EH (cell line): ENCODE measurements at regions not wholly inside any gene's neighbourhood (a gene's known extent, or its start where the extent isn't known, plus 50 kb on each side); places are given as distances from the start of the nearest gene placed in this dataset.
A peak's percentile ranks its signal among the peaks of the same experiment; 100 is the strongest.

Experiments
- DNase-seq: peaks from one replicate; pipeline ENCODE4 v3.0.0-alpha.2; 2015; ENCODE audit warnings: low read depth

DNA sequence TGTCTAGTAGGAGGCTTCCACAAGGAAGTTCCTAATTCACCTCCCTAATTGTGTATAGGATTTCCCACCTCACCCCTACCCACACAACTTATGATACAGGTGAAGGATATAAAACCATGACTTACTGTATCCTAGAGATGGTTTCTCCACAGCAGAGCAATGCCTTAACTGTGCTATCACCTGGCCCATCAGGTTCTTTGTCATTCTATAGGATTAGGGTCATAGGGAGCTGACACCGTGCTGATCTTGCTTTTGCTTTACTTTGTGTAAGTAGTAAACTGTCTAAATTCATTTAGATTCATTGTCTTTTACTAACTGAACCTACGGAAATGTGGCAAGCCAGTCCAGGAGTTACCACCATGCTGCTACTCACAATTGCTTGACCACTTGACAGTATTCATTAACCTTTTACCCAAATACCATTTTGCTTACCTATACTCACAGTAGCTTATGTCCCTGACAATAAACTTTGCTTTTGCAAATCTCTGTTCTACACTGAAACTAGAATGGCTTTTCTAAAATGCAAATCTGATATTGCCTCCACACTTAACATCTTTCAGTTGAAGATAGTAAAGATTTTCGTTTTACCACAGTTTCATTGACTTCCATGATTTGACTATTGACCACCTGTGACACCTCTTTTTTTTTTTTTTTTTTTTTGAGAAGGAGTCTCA, 147.6 kb downstream of the IFI44 start:
- DNase-seq = no peak

DNA sequence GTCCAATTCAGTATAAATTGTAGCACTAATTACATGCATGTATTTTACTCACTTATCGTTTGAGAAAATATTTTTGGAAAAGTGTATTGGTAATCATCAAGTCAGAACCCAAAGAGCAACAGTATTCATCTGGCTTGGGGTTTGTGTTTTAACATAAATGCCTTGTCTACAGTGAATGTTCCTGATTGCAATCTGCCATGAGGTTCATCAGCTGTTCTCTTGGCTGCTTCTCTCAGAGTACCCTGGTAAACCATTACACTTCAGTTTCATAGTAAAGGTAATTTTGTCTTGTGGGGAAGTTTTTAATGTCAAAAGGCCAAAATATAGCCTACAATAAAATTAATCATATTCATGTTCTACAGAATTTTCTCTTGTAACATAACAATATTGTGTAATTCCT, 150.3 kb downstream of the IFI44 start:
- no peak for DNase-seq

DNA sequence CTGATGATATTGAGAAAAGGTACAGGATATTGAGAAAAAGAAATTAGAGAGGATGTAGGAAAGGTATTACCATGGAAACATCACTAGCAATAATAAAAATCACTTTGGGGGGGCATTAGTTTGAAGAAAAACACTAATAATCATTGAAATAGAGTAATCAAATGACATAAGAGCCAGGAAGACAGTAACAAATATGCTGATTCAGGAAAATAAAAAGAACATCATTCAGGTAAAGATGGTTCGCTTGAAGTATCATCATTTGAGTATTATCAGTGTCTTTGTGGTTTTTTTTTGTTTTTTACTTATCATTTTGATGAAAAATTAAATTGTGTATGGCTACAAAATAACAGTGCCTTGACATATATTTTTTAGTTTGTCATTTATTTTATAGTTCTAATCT, 164.5 kb downstream of the IFI44 start:
- DNase-seq = no peak

DNA sequence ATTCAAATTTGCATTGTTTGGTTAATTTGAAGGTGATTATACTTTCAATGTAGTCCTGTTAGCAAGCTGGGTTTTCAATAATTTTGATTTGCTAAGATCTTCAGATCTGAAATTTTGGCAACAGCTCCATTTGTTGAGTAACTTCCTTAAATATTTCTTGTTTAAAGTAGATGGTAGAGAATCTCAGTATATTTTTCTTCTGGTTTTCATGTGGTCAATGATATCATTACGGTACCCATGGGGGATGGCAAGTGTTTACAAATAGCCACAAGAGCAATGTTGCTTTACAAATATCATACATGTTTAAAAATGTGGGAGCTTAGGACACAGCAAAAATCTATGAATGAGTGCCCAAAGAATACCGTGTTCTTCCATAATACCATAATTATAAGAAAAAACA, 175.9 kb downstream of the IFI44 start:
- DNase-seq = peak; percentile 16

DNA sequence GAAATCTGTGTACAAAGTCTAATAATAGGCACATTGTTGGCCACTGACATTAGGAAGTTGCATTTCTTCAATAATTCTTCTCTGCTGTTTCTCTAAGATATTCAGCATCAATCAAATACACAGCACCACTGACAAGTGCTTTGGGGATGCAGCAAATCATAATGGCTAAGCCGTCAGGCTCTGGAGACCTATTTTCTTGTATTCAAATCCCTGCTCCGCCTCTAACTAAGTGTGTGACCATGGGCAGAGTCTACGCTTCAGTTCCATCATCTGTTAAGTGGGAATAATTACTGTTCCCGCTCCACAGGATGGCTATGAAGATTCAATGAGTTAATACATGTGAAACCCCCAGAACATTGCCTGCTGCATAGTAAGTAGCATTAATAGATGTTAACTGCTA, 176.9 kb downstream of the ADGRL4 start:
- DNase-seq = no peak

DNA sequence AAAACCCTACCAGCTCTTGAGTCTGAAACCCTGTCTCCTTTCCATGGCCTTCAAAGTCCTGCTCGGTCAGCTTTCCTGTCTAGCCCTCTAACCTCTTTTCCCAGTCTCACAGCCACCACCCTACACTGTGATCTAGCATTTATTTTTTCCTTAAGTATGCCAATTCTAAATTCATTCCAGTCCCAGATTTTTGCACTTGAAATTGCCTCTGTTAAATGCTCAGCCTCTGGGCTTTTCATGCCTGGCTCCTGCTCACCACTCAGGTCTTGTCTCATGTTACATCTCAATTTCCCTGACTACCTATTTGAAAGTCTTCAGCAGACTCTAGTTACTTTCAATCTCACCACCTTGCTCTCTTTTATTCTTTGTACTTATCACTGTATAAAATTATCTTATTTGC, 176.2 kb downstream of the ADGRL4 start:
- DNase-seq = peak; percentile 3

DNA sequence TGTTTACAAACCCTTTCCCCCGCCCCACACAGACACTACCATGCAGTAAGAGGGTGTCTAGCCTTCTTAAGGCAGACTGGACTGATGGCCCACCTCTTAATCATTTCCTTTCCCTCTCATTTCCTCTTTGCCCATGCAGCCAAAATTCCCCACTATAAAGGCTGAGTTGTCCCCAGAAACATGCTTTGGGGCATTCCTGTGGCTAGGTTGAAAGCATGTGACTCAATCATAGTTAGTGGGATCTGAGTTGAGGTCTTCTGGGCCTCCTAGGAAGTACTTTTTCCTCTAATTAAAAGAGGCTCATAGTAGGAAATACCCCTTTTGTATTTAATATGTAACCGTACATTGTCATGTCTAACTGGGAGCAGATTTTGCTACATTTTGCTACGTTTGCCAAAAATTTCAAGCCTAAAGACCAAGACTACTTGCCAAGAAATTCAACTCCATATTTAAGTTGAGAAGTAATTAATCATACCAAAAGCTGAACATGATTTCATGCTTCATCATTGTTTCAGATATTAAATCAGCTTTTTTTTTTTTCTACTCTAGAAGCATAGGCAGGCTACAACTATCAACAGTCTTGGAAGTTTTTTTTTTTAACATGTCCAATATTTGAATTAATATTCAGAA, 174.7 kb downstream of the ADGRL4 start:
- DNase-seq = peak; percentile 97

DNA sequence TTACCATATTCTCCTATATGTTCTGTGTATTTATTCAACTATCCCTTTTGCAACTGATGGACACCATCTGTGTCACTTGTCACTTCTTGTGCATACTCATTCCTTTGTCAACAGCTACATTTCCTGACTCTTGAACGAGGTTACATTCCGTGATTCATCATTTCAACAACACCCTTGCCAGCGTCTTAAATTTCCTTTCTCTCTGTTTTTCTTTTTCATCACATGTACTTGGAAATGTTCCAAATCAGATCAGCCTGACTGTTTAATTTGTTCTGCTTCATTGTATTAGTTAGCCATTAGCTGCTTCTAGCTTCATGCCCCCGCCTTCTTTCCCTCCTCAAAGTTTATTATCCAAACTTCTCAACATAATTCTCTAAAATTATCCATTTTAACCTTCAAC, 173.0 kb downstream of the ADGRL4 start:
- peak; percentile 92 for DNase-seq

DNA sequence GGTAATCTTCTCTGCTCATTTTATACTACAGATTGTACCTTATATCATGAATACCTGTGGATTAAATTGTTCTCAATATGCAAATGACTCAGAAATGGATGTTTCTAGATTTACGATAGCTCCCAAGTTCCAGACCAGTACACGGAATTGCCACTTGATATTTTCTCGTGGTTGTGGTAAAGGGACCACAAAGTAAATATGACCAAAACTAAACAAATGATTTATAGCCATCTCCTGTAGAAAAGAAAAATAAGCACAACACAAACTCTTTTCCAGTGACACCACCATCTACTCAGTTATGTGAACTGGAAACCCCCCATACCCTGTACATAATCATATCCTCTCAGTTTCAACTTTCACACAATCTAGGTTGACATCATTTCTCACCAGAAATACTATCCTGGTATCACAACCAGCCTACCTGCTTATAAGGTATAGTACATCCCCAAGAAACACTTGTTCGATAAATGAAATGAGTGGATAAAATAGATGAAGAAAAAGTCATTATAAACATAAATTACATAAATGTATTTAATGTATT, 172.3 kb downstream of the ADGRL4 start:
- peak; percentile 20 for DNase-seq

DNA sequence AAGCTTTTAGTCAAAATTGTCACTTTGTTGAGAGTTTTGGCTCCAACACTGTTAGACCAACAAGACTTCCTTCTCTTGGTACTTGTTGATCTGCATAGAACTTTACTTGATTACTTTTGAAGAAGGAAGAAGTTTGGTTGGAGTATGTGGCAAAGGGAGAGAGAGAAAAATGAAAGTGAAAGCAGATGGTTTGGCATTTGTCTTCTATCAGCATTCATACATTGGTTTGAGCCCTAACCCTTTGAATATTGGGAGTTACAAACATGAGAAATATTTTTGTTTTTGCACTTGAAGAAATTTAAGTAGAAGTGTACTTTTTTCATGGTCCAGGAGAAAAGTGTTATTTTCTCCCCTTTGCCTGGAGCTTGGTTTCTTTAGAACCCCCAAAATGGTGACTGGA, 169.8 kb downstream of the ADGRL4 start:
- DNase-seq = peak; percentile 33

DNA sequence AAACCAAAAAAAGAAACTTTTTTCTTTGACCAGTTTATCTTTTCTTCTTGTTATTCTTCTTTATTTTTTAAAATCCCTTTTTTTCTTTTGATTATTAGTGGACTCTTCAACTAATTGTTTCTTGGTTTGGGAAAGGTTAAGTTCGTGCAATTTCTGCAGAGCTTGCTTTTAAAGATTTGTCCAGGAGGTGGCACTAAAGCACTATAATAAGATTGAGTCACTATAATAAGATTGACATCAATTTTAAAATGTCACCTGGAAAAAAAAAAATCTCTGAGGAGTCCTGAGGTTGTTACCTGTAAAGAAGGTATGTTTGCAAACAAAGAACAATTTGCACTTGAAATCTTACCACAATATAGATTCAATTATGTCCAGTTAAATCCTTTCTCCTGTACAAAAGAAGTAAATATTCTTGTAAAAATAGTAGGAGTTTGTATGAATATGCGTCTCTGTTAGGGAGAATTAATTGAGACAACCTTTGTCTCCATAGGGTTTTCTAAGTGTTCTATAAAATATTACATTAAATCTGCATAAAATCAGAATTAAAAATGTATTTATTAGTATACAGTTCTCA, 166.7 kb downstream of the ADGRL4 start:
- DNase-seq = peak; percentile 51
